ENCODE measurements at regions not wholly inside any gene's neighbourhood (a gene's known extent, or its start where the extent isn't known, plus 50 kb on each side); places are given as distances from the start of the nearest gene placed in this dataset.

DNA sequence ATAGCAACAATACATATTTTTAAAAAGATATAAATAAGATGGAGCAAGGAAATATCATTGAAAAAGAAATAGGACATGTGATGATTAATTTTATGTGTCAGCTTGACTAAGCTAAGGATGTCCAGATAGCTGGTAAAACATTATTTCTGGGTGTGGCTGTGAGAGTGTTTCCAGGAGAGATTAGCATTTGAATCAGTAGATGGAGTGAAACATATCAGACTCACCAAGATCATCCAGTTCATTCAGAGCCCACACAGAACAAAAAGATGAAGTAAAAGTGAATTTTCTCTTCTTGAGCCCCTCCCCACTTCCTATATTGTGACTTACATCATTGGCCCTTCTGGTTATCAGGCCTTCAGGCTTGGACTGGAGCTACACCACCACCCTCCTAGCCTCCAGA lies 61.6 kb upstream of the TUSC7 start:
- H3K9me3 ChIP-seq (ENCODE audit: control insufficient read depth, insufficient read depth, low read length): no peaks in the 10 kb centered on the region
- TF ChIP-seq, protein P1, sequence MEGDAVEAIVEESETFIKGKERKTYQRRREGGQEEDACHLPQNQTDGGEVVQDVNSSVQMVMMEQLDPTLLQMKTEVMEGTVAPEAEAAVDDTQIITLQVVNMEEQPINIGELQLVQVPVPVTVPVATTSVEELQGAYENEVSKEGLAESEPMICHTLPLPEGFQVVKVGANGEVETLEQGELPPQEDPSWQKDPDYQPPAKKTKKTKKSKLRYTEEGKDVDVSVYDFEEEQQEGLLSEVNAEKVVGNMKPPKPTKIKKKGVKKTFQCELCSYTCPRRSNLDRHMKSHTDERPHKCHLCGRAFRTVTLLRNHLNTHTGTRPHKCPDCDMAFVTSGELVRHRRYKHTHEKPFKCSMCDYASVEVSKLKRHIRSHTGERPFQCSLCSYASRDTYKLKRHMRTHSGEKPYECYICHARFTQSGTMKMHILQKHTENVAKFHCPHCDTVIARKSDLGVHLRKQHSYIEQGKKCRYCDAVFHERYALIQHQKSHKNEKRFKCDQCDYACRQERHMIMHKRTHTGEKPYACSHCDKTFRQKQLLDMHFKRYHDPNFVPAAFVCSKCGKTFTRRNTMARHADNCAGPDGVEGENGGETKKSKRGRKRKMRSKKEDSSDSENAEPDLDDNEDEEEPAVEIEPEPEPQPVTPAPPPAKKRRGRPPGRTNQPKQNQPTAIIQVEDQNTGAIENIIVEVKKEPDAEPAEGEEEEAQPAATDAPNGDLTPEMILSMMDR (IDR thresholded peaks at IDR 0.05; ENCODE audit: low read depth, low read length, poor library complexity, severe bottlenecking): no peak
- H3F3A ChIP-seq (ENCODE audit: control insufficient read depth, insufficient read depth): no peaks in the 10 kb centered on the region
- no peaks in the 10 kb centered on the region for H4K20me1 ChIP-seq (ENCODE audit: control insufficient read depth, insufficient read depth, low read depth, low read length)
- no peak overlapping the region for H3K4me2 ChIP-seq (ENCODE audit: low read length)
- no peaks in the 10 kb centered on the region for H3K36me3 ChIP-seq (ENCODE audit: control insufficient read depth, low read length)
- no peaks in the 10 kb centered on the region for H3K27me3 ChIP-seq (ENCODE audit: control insufficient read depth, low read length)
- no peak overlapping the region for H3K4me3 ChIP-seq (ENCODE audit: low read length)
- no peaks in the 10 kb centered on the region for H3K9me2 ChIP-seq (replicated peaks; ENCODE audit: control insufficient read depth, low read length)
- no peak overlapping the region for H3K27ac ChIP-seq (ENCODE audit: low read depth, low read length)
- H3K79me2 ChIP-seq (ENCODE audit: control insufficient read depth, low read length): no peaks in the 10 kb centered on the region
- no peaks in the 10 kb centered on the region for H3K4me1 ChIP-seq (ENCODE audit: control insufficient read depth, low read length)

All from DOHH2 (cell line).